ENCODE measurements at regions not wholly inside any gene's neighbourhood (a gene's known extent, or its start where the extent isn't known, plus 50 kb on each side); places are given as distances from the start of the nearest gene placed in this dataset.

DNA sequence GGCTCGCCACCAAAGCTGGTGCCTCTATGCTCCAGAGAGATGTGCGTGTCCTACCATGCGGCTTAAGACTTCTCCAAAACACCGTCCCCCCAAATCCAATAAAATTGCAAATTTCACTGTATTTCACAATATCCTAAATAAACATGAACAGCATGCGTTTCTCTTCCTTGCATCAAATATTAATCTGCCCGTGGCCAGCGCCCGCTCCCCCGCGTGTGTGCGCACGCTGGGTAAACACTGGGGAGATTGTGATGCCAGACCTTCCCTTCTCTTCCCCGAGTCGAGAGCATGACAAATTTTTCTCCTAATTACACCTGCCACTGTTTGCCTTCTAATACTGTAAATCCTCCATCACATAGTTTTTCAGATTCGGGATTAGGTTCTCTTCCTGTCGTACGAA lies 148.1 kb downstream of the MRM1 start:
- DNase-seq (no peak), ATAC-seq (no peak)
- Histone ChIP-seq H3K27ac (no peak overlapping the region), H3K36me3 (no peaks in the 10 kb centered on the region), H3K4me3 (no peak overlapping the region), H3K9me3 (peaks cover 0 to 2% (median 0%) of the 10 kb centered on the region in 12 donors), H3K27me3 (peaks cover 0 to 39% (median 5%) of the 10 kb centered on the region in 9 donors), H3K4me1 (no peaks in the 10 kb centered on the region)
- no peak for TF ChIP-seq CTCF (IDR thresholded peaks at IDR 0.05)
- no peak for TF ChIP-seq POLR2A (IDR thresholded peaks at IDR 0.05)
- 80 to 85% (median 82%) methylated on average over 17 of the region's 17 CpGs for WGBS, 4 donors
- intact Hi-C loops (cut with DNase I), result no loop called here

- Histone ChIP-seq H3K27me3 (peaks cover 0 to 48% (median 5%) of the 10 kb centered on the region in 9 donors), H3K4me1 (no peaks in the 10 kb centered on the region), H3K27ac (no peak overlapping the region), H3K9me3 (no peaks in the 10 kb centered on the region), H3K36me3 (no peaks in the 10 kb centered on the region), H3K4me3 (no peak overlapping the region)
- intact Hi-C loops (cut with DNase I), result no loop called here
- ATAC-seq, result no peak
- DNase-seq, result no peak
- TF ChIP-seq POLR2A (IDR thresholded peaks at IDR 0.05), result no peak
- TF ChIP-seq CTCF (IDR thresholded peaks at IDR 0.05), result no peak
- WGBS, 4 donors, result 81 to 87% (median 84%) methylated on average over 10 of the region's 10 CpGs
These were observed 149.0 kb downstream of the MRM1 start for GRCh38 chr17:36750316-36750885.

DNA sequence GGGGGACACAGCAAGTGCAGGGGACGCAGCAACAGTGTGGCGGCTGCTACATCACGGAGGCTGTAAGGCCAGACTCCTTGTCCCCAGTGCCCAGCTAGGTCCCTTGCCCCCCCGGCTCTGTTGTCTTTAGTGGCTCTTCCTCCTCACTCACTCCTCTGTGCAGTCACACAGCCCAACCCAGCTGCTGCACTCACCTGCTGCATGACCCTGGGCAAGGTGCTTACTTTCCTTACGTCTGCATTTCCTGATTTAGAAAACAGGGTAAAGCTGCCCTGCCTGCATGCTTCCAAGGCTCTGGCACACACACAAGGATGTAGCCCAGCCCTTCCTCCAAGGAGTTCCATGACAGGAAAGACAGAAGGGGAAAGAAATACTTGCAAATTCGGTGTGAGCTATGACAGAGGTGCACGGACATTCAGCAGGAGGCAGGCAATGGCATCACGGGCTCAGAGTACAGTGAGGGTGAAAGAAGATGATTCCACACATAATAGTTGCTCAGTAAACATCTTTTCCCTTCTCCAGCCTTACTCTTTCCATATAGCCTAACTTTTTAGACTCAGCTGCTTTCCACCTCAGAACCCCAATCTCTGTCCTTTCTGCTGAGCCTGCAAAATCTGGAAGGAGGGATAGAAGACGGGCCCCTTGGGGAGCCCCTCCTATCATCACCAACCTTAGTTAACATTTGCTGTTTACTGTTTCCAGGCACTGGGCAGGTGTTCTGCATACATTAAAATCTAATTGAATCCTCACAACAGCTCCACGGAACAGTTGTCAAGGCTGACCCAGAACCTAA lies 150.9 kb downstream of the MRM1 start:
- intact Hi-C loops (cut with DNase I), result no loop called here
- 62 to 69% (median 67%) methylated on average over 10 of the region's 10 CpGs for WGBS, 4 donors

More for the DNA sequence above, 150.9 kb downstream of the MRM1 start:
- Histone ChIP-seq H3K27ac (no peak overlapping the region), H3K36me3 (no peaks in the 10 kb centered on the region), H3K9me3 (no peaks in the 10 kb centered on the region), H3K4me3 (no peak overlapping the region), H3K4me1 (no peaks in the 10 kb centered on the region), H3K27me3 (peaks cover 0 to 56% (median 7%) of the 10 kb centered on the region in 9 donors)
- ATAC-seq (no peak), DNase-seq (no peak)
- TF ChIP-seq CTCF (IDR thresholded peaks at IDR 0.05), result no peak
- no peak for TF ChIP-seq POLR2A (IDR thresholded peaks at IDR 0.05)
